GM12875 (cell line): ENCODE measurements at regions not wholly inside any gene's neighbourhood (a gene's known extent, or its start where the extent isn't known, plus 50 kb on each side); places are given as distances from the start of the nearest gene placed in this dataset.

Experiments
- H3K4me3 ChIP-seq: one replicate; pipeline ENCODE4 v1.5.1; 2011; ENCODE audit warnings: low read depth, low read length, control low read depth
- CTCF ChIP-seq: IDR thresholded peaks from 2 replicates; pipeline ENCODE4 v1.5.1; 2011; ENCODE audit warnings: low read depth, mild to moderate bottlenecking, control low read depth, inconsistent platforms, low read length, moderate library complexity, borderline replicate concordance; ENCODE audit not compliant: insufficient read depth

DNA sequence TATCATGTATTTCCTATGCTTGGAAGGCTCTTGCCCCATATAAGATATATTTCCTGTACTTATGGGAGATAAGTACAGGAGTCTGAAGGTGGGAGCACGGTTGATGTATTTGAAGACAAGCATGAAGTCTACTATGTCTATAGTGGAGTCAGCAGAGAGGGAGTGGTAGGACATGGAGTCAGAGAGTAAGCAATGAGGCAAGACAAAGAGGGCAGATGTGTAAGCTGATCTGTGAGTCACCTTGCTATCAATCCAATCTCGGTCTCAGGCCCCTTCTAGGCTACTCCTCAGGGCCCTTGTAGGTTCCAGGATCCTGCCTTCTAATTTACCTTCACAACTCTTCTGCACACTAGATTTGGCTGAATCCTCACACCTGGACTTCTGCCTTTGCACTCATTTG lies 105.5 kb downstream of the MACIR start:
- no peak overlapping the region for H3K4me3 ChIP-seq
- TF ChIP-seq CTCF = no peak

- no peak overlapping the region for H3K4me3 ChIP-seq
- no peak for TF ChIP-seq CTCF
Measured at GRCh38 chr5:103362211-103362610, 103.6 kb downstream of the MACIR start.

DNA sequence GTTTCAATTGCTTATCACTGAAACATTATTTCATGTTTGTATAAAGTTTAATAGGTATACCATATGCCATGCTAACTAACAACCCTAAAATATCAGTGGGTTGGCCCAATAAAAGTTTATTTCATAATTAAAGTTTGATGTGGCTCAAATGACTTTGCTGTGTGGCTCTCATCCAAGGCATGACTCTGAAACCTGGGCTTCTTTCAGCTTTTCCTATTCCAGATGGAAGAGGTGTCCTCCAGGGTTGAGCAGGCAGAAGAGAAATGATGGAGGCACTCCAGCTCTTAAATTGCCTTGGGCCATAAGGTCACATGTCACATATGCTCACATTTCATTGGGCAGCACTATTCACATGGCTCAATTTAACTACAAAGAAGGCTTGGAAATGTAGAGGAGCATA lies 101.9 kb downstream of the MACIR start:
- no peak for TF ChIP-seq CTCF
- H3K4me3 ChIP-seq = no peak overlapping the region

- no peak overlapping the region for H3K4me3 ChIP-seq
- TF ChIP-seq CTCF = no peak
Measured at GRCh38 chr5:103358305-103358995, 99.9 kb downstream of the MACIR start.

DNA sequence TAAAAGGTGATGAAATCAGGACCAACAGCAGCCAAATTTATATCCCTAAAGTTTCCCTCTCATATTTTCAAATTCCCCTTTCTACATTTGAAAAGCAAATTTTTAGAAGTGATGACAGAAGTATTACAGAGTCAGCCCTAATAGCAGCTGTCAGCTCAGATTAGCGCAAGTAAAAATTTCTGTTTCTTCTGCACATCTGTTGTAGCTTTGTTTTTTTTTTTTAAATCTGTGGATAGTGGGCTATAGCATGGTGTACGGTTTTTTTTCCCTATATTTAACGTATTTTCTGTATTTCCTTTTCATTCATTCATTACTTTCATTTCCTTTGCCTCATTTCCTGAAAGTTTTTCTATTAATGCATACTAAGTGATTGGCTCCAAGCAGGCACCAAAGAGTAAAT lies 99.1 kb downstream of the MACIR start:
- TF ChIP-seq CTCF = no peak
- H3K4me3 ChIP-seq = no peak overlapping the region

DNA sequence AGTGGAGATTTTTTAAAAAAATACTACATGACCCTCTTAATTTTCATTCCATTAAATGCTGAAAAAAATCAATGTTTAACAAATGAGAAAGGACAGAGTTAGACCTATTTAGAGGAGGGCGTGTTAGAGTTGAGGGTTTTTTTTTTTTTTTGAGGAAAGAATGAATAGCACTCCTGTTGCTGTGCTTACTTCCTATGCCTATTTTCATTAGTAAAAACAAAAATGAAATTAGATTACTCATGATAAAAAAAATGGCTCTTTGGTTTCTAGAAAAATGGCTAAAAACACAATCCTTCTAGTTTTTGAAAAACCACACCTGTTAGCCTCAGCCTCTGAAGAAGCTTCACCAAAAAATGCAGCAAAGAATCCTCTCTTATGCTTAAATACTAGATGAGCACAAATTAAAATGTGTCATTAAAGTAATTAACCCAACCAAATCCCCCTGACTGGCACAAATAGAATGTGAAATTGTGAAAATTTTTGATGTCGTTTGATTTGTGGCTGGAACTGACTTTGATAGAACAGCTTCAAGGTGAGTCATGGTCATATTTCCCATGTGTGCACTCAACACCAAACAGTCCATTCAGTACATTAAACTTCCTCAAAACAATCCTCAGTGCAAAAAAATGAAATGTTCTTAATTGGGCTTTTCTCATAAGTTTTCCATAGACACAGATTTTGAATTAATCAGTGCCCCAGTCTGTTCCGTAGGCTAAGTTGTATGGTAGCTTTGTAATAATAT lies 98.0 kb downstream of the MACIR start:
- TF ChIP-seq CTCF = no peak
- H3K4me3 ChIP-seq = no peak overlapping the region

DNA sequence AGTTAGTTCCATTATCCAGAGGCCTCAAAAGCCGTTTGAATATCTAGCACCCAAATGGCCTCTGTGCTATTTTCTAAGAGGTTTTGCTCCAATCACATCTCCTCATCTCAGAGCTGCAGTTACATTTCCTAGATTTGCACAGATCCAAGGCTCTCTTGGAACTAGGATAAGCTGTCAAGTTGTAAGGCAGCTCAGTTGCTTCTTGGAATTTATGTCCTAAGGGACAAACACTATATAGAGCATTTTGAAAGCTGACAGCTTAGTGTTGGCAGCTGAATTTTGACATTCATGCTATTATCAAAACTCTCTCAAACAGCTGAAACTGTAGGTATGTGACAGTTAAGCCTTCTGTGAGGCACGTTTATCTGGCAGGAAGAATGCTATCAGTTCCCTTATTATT lies 97.0 kb downstream of the MACIR start:
- TF ChIP-seq CTCF = no peak
- no peak overlapping the region for H3K4me3 ChIP-seq
